IPS-20b (cell line): ENCODE measurements at regions not wholly inside any gene's neighbourhood (a gene's known extent, or its start where the extent isn't known, plus 50 kb on each side); places are given as distances from the start of the nearest gene placed in this dataset.
A peak's percentile ranks its signal among the peaks of the same experiment; 100 is the strongest.
"Not testable (repeated sequence)": the region's sequence is repeated elsewhere in the genome, so short reads cannot be mapped to it uniquely, and the experiment has no call there.

Experiments
- H3K27ac ChIP-seq: one replicate; pipeline ENCODE4 v1.5.1; 2013; ENCODE audit warnings: low read length
- H3K27me3 ChIP-seq: 2 replicates; pipeline ENCODE4 v1.6.1; 2013; ENCODE audit warnings: mild to moderate bottlenecking, low read length, inconsistent platforms; ENCODE audit not compliant: insufficient read depth
- H3K36me3 ChIP-seq: 2 replicates; pipeline ENCODE4 v1.6.1; 2013; ENCODE audit warnings: low read depth, mild to moderate bottlenecking, inconsistent platforms, low read length, moderate library complexity; ENCODE audit not compliant: insufficient read depth
- H3K4me1 ChIP-seq: 2 replicates; pipeline ENCODE4 v1.6.1; 2013; ENCODE audit warnings: mild to moderate bottlenecking, control low read depth, inconsistent platforms, low read length, moderate library complexity; ENCODE audit not compliant: insufficient read depth
- H3K4me3 ChIP-seq: 2 replicates; pipeline ENCODE4 v1.5.1; 2013; ENCODE audit warnings: mild to moderate bottlenecking, low read length, inconsistent platforms
- H3K9ac ChIP-seq: 2 replicates; pipeline ENCODE4 v1.6.1; 2013; ENCODE audit warnings: low read depth, mild to moderate bottlenecking, inconsistent platforms, low read length, moderate library complexity
- H3K9me3 ChIP-seq: 2 replicates; pipeline ENCODE4 v1.6.1; 2013; ENCODE audit warnings: mild to moderate bottlenecking, low read depth, low read length, inconsistent platforms; ENCODE audit not compliant: insufficient read depth

DNA sequence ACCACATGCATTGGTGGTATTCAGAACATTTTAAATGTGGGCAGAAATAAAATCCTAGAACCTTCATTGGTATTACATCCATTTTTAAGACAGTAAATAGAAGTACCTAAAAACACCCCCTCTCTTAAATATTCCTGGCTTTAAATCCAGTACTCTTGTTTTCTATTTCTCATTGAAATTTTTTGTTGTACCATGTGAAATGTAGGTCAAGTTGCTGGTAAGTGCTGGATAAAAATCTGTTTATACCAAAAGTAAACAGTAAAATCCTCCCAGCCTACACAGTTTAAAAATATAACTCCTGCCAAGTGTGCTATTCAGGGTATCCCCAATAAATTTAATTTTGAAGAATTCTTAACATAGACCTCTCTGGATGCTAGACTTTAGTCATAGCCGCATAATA is 75.0 kb upstream of the FST start:
- Histone ChIP-seq H3K27ac (no peak overlapping the region), H3K9me3 (no peaks in the 10 kb centered on the region), H3K4me3 (no peak overlapping the region), H3K36me3 (no peaks in the 10 kb centered on the region), H3K4me1 (no peaks in the 10 kb centered on the region), H3K9ac (no peak overlapping the region), H3K27me3 (no peaks in the 10 kb centered on the region)

DNA sequence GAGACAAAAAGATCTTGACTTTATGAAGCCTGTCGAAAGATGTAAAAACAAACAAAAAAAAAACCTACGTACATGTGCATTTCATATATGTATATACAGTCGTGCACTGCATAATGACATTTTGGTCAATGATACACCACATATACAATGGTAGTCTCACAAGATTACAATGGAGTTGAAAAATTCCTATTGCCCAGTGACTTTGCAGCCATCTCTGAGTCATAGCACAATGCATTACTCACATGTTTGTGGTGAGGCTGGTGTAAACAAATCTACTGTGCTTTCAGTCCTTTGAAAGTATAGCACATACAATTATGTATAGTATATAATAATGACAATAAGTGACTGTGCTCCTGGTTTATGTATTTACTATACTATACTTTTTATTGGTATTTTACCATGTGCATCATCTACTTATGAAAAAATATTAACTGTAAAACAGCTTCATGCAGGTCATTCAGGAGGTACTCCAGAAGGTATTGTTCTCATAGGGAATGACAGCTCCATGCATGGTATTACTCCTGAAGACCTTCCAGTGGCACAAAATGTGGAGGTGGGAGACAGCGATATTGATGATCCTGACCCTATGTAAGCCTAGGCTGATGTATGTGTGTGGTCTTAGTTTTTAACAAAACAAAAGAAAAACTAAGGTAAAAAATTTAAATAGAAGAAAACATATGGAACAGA is 73.7 kb upstream of the FST start:
- Histone ChIP-seq H3K9me3 (no peaks in the 10 kb centered on the region), H3K27ac (no peak overlapping the region), H3K27me3 (no peaks in the 10 kb centered on the region), H3K4me3 (no peak overlapping the region), H3K4me1 (no peaks in the 10 kb centered on the region), H3K9ac (no peak overlapping the region), H3K36me3 (no peaks in the 10 kb centered on the region)

DNA sequence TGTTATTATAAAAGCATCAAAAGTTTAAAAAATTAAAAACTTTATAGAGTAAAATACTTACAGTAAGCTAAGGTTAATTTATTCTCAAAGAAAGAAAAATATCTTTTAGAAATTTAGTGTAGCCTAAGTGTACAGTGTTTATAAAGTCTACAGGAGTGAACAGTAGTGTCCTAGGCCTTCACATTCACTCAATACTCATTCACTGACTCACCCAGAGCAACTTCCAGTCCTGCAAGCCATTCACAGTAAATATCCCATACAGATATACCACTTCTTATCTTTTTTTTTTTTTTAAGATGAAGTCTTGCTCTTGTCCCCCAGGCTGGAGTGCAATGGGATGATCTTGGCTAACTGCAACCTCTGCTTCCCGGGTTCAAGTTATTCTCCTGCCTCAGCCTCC is 73.1 kb upstream of the FST start:
- no peaks in the 10 kb centered on the region for H3K36me3 ChIP-seq
- H3K4me1 ChIP-seq: no peaks in the 10 kb centered on the region
- no peak overlapping the region for H3K27ac ChIP-seq
- H3K9me3 ChIP-seq: no peaks in the 10 kb centered on the region
- no peaks in the 10 kb centered on the region for H3K27me3 ChIP-seq
- H3K4me3 ChIP-seq: no peak overlapping the region
- H3K9ac ChIP-seq: no peak overlapping the region

DNA sequence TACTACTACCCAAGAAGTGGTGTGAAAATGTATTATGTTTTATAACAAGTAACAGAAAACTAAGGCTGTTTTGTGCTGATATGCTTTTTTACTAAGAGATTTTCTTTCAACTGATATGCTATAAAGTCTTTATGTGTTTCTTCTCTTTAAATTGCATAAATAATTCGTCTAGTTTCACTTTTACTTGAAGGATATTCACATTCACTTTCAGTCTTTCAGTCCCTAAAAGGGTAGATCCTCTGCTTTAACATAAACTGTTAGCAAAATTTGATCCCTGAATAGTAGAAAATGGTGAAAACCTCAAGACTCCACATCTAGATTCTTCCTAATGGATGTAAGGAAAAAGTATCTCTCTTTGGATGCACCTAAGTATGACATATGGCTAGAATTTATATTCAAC is 69.0 kb upstream of the FST start:
- Histone ChIP-seq H3K9ac (no peak overlapping the region), H3K4me3 (no peak overlapping the region), H3K27ac (no peak overlapping the region), H3K4me1 (no peaks in the 10 kb centered on the region), H3K27me3 (no peaks in the 10 kb centered on the region), H3K9me3 (no peaks in the 10 kb centered on the region), H3K36me3 (no peaks in the 10 kb centered on the region)

DNA sequence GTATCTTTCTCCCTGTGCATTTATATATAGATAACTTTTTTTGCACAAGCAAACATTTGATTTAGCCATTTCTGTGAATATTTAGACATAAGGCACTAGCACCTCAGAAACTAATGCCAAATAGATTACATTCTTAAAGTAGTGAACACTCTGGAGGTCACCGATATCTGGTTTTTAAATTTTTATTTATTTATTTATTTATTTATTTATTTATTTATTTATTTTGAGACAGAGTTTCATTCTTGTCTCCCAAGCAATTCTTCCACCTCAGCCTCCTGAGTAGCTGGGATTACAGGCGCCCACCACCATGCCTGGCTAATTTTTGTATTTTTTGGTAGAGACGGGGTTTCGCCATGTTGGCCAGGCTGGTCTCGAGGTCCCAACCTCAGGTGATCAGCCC is 67.9 kb upstream of the FST start:
- not testable (repeated sequence) for H3K27me3 ChIP-seq, H3K4me1 ChIP-seq, H3K36me3 ChIP-seq, H3K4me3 ChIP-seq, H3K27ac ChIP-seq, H3K9ac ChIP-seq, H3K9me3 ChIP-seq

DNA sequence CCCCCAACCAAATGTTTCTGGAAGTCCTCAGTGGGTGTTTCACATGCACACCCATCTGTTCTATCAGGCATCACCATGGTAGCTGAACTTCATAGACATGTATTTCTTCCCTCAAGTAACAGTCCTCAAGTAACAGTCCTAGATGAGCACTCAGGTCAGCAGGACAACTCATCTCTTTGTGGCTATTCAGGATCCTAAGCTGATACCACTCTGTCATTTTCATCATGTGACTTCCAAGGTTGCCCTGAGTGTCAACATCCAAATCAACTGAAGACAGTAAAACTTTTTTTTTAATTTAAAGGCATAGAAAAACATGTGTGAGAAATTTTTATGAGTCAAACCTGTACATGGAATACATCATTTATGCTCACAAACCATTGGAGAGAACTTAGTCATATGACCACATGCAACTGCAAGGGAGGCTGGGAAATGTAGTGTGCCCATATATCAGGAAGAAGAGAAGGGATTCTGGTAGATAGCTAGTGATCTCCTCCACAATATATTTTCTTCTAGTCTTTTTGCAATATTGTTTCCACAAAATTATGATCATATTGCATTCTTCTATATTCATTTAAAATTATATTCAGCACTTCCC is 64.2 kb upstream of the FST start:
- Histone ChIP-seq H3K27ac (no peak overlapping the region), H3K27me3 (no peaks in the 10 kb centered on the region), H3K4me1 (peaks cover 20% of the 10 kb centered on the region; the same call in 1 of the 2 replicates), H3K9me3 (no peaks in the 10 kb centered on the region), H3K9ac (no peak overlapping the region), H3K36me3 (no peaks in the 10 kb centered on the region), H3K4me3 (no peak overlapping the region)

DNA sequence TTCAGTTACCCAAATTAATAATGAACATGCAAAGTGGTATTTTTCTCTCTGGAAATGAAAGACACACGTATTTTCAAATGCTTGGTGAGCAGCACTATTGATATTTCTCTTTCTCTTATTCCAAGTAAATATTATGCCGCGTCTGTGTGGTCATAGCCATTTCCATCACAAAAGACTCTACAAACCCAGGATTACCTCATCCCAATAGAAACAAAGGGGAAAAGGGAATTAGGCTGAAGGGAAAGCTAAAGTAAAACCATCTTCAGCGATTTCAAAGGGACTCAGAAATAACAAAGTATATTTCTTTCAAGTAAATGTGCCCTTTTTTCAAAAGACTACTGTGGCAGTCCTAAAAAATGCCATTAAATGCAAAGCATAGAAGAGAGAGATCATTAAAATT is 62.0 kb upstream of the FST start:
- peak overlapping the region; percentile 35 for H3K27ac ChIP-seq
- peaks cover 20% of the 10 kb centered on the region; the same call in 1 of the 2 replicates for H3K4me1 ChIP-seq
- H3K4me3 ChIP-seq: peak overlapping the region; percentile 49
- no peaks in the 10 kb centered on the region for H3K36me3 ChIP-seq
- peak overlapping the region; percentile 50 for H3K9ac ChIP-seq
- H3K27me3 ChIP-seq: no peaks in the 10 kb centered on the region
- H3K9me3 ChIP-seq: no peaks in the 10 kb centered on the region

DNA sequence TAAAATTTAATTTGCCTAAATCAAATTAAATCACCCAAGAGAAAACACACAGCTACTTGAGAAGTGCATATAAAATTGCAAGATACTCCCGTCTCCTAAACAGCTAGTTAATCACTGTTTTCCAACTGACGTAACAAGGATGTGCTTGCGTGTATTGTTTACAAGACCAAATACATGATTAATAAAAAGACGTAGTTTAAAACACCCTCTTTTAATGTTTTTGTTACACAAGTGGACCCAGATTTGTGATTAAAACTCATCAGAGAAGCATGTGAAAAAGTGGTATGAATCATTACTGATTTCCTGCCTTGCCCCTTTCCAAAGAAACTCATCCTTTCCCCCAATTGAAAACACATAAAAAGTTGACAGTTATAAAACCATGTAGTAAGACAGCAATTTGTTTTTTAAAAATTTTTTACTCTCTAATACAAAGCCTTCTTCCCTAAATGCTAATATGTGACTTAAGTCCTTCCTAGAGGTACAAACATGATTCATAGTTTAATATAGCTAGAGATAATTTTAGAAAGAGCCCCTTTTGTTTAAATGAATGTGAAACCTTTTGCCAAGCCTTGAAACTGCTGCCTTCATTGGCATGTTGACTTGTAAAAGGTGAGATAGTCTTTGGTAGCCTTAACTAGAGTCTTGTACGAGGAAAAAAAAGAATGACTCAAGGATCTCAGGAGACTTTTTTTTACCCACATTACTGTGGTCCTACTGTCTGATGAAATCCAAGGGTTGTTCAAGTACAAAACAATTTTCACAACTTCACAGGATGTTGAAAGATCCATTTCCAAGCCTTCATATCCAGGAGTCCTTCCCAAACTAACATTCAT is 61.4 kb upstream of the FST start:
- Histone ChIP-seq H3K36me3 (no peaks in the 10 kb centered on the region), H3K9me3 (no peaks in the 10 kb centered on the region), H3K9ac (peak overlapping the region; percentile 50), H3K4me3 (peak overlapping the region; percentile 49; the same call in 1 of the 2 replicates), H3K27me3 (no peaks in the 10 kb centered on the region), H3K27ac (no peak overlapping the region), H3K4me1 (peaks cover 20% of the 10 kb centered on the region; the same call in 1 of the 2 replicates)

DNA sequence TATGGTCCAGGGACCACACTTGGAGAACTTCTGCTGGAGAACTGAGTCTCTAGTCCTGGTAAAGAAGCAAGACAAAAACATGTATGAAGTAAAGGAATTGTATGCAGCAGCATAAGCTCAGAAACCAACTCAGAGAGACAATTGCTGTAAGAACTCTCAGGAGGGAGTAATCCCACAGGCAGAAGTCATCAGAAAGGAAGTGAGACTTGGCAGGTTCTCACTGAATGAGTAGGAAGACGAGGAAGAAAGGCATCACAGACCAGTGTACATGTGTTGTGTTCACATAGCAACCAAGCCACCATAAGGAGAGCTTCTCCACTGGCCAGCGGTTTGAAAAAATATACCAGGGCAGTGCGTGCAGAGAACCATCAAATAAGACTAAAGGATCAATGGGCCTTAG is 57.9 kb upstream of the FST start:
- H3K27ac ChIP-seq: no peak overlapping the region
- no peaks in the 10 kb centered on the region for H3K36me3 ChIP-seq
- H3K9ac ChIP-seq: no peak overlapping the region
- H3K27me3 ChIP-seq: no peaks in the 10 kb centered on the region
- H3K4me1 ChIP-seq: peaks cover 28% of the 10 kb centered on the region
- H3K4me3 ChIP-seq: no peak overlapping the region
- H3K9me3 ChIP-seq: no peaks in the 10 kb centered on the region

DNA sequence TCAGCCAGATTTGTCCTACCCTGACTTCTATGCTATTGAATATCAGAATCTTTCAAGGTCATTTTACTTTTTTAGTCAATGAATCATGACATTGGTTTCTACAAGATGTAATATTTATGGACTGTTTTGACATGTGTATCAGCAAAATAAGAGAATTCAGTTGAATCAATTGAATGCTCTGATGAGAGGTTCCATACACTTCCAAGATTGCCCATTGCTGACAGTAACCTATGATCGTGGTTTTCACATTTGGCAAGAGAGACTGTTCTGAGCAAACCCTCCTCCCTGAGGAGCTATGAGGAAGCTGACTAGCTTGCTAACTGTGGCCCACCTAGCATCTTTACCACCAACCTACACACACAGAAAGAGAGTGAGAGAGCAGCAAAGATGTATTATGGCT is 56.7 kb upstream of the FST start:
- no peak overlapping the region for H3K4me3 ChIP-seq
- no peak overlapping the region for H3K27ac ChIP-seq
- H3K36me3 ChIP-seq: no peaks in the 10 kb centered on the region
- H3K9me3 ChIP-seq: no peaks in the 10 kb centered on the region
- no peak overlapping the region for H3K9ac ChIP-seq
- no peaks in the 10 kb centered on the region for H3K27me3 ChIP-seq
- H3K4me1 ChIP-seq: peaks cover 20% of the 10 kb centered on the region

DNA sequence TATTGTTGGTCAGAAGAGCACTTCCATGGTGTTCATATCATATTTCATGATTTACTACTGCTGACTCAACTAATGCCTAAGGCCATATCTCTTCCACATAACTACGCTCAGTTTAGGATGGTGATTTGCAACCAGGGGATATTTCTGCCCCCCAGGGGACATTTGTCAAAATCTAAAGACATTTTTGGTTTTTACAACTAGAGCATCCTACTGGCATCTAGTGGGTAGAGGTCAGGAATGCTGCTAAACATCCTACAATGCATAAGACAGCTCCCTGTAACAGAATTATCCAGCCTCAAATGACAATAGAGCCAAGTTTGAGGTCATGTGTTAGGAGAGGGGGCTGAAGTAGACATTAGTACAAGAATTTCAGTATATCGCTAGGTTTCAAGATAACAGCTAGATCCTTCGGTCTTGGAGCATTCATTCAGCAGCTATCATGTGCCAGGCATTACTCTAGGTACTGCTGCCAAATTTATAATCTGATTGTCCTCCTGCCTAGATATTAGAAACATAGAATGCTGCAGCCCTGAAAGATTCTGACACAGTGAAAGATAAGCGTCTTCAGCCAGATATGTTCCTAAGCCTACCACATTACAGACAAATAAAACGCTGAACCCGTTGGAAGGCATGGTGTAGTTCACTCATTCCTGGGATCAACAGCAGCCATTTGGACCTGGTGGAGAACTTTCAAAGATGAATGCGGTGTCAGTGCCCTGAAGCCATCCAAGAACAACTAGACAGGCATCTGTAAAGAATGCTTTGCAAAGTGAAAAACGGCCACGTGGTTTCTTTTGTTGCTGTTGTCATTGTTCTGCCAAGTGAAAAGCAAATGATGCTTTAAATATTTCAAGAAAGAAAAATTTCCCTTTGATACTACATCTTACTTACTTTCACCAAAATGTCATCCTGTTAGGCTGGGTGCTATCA is 55.5 kb upstream of the FST start:
- Histone ChIP-seq H3K4me3 (no peak overlapping the region), H3K27ac (no peak overlapping the region), H3K27me3 (no peaks in the 10 kb centered on the region), H3K9me3 (no peaks in the 10 kb centered on the region), H3K4me1 (peaks cover 11% of the 10 kb centered on the region), H3K9ac (peak overlapping the region; percentile 22; the same call in 1 of the 2 replicates), H3K36me3 (no peaks in the 10 kb centered on the region)
